Hepatocyte (in vitro differentiated cells): ENCODE measurements at regions not wholly inside any gene's neighbourhood (a gene's known extent, or its start where the extent isn't known, plus 50 kb on each side); places are given as distances from the start of the nearest gene placed in this dataset.
A peak's percentile ranks its signal among the peaks of the same experiment; 100 is the strongest.

Experiments used
- DNase-seq: peaks from one replicate; pipeline ENCODE4 v3.0.0-alpha.2; 2016; ENCODE audit warnings: low spot score
- H2AFZ ChIP-seq: fragments of 200-600 bp; sonication (generic); 2 replicates; pipeline ENCODE4 v1.6.0; 2016; ENCODE audit warnings: antibody characterized with exemption, mild to moderate bottlenecking
- H3K27ac ChIP-seq: fragments of 200-600 bp; sonication (generic); 2 replicates; pipeline ENCODE4 v1.5.1; 2016; ENCODE audit warnings: mild to moderate bottlenecking
- H3K27me3 ChIP-seq: fragments of 200-600 bp; sonication (generic); 2 replicates; pipeline ENCODE4 v1.6.1; 2016
- H3K36me3 ChIP-seq: fragments of 200-600 bp; sonication (generic); replicated peaks from 2 replicates; pipeline ENCODE4 v1.5.1; 2016; ENCODE audit warnings: low read depth; ENCODE audit not compliant: insufficient read depth
- H3K4me1 ChIP-seq: fragments of 200-600 bp; sonication (generic); 2 replicates; pipeline ENCODE4 v1.5.1; 2016; ENCODE audit warnings: mild to moderate bottlenecking, moderate library complexity; ENCODE audit not compliant: insufficient read depth
- H3K4me2 ChIP-seq: fragments of 200-600 bp; sonication (generic); 2 replicates; pipeline ENCODE4 v1.6.0; 2016
- H3K4me3 ChIP-seq: fragments of 200-600 bp; sonication (generic); 2 replicates; pipeline ENCODE4 v1.5.1; 2016; ENCODE audit warnings: mild to moderate bottlenecking
- H3K79me2 ChIP-seq: fragments of 200-600 bp; sonication (generic); 2 replicates; pipeline ENCODE4 v1.6.0; 2017; ENCODE audit warnings: mild to moderate bottlenecking
- H3K9me2 ChIP-seq: fragments of 200-600 bp; sonication (generic); replicated peaks from 2 replicates; pipeline ENCODE4 v1.6.0; 2017; ENCODE audit warnings: mild to moderate bottlenecking; ENCODE audit not compliant: insufficient read depth
- H3K9me3 ChIP-seq: fragments of 200-600 bp; sonication (generic); 2 replicates; pipeline ENCODE4 v1.5.1; 2016; ENCODE audit warnings: low read depth, mild to moderate bottlenecking
- H4K20me1 ChIP-seq: fragments of 200-600 bp; sonication (generic); 2 replicates; pipeline ENCODE4 v1.6.0; 2016; ENCODE audit warnings: mild to moderate bottlenecking; ENCODE audit not compliant: insufficient read depth, poor library complexity, severe bottlenecking
- CTCF ChIP-seq: fragments of 200-600 bp; sonication (generic); IDR thresholded peaks from 2 replicates; pipeline ENCODE4 v1.5.1; 2016; ENCODE audit warnings: antibody characterized with exemption, mild to moderate bottlenecking; ENCODE audit not compliant: poor library complexity
- EZH2 ChIP-seq: fragments of 200-600 bp; sonication (generic); IDR thresholded peaks from 2 replicates; pipeline ENCODE4 v1.6.1; 2016; ENCODE audit warnings: antibody characterized with exemption, mild to moderate bottlenecking, borderline replicate concordance
- EZH2phosphoT487 ChIP-seq: fragments of 200-600 bp; sonication (generic); IDR thresholded peaks from one replicate; pipeline ENCODE4 v1.6.1; 2018; ENCODE audit warnings: antibody characterized with exemption, mild to moderate bottlenecking, low read depth, moderate library complexity; ENCODE audit not compliant: unreplicated experiment, severe bottlenecking
- WGBS: methylation state at CpG from one replicate; pipeline ENCODE4 v1.1.6; 2016; ENCODE audit warnings: low lambda C conversion rate; ENCODE audit errors: missing lambda C conversion rate; 5-methylcytosine and 5-hydroxymethylcytosine counted together

- Histone ChIP-seq H3K9me3 (no peaks in the 10 kb centered on the region), H2AFZ (no peak overlapping the region), H3K9me2 (no peaks in the 10 kb centered on the region), H3K4me3 (no peak overlapping the region), H3K4me2 (no peak overlapping the region), H4K20me1 (no peaks in the 10 kb centered on the region), H3K79me2 (no peaks in the 10 kb centered on the region), H3K27ac (no peak overlapping the region), H3K36me3 (no peaks in the 10 kb centered on the region), H3K4me1 (no peaks in the 10 kb centered on the region), H3K27me3 (no peaks in the 10 kb centered on the region)
- TF ChIP-seq EZH2 = no peak
- no peak for TF ChIP-seq EZH2phosphoT487
- no peak for TF ChIP-seq CTCF
- DNase-seq = no peak
- 94% methylated on average over 2 of the region's 2 CpGs for WGBS
Observed at GRCh38 chr11:23577296-23577695, 717.0 kb upstream of the CCDC179 start.

- Histone ChIP-seq H3K4me2 (no peak overlapping the region), H3K79me2 (no peaks in the 10 kb centered on the region), H3K4me1 (no peaks in the 10 kb centered on the region), H3K27ac (no peak overlapping the region), H3K9me3 (no peaks in the 10 kb centered on the region), H3K4me3 (no peak overlapping the region), H3K27me3 (no peaks in the 10 kb centered on the region), H4K20me1 (no peaks in the 10 kb centered on the region), H3K9me2 (no peaks in the 10 kb centered on the region), H2AFZ (no peak overlapping the region), H3K36me3 (no peaks in the 10 kb centered on the region)
- no peak for TF ChIP-seq CTCF
- no peak for TF ChIP-seq EZH2
- peak; percentile 31 for TF ChIP-seq EZH2phosphoT487
- no peak for DNase-seq
- 84% methylated on average over 2 of the region's 2 CpGs for WGBS
Observed at GRCh38 chr11:23585416-23586104, 725.3 kb upstream of the CCDC179 start.

DNA sequence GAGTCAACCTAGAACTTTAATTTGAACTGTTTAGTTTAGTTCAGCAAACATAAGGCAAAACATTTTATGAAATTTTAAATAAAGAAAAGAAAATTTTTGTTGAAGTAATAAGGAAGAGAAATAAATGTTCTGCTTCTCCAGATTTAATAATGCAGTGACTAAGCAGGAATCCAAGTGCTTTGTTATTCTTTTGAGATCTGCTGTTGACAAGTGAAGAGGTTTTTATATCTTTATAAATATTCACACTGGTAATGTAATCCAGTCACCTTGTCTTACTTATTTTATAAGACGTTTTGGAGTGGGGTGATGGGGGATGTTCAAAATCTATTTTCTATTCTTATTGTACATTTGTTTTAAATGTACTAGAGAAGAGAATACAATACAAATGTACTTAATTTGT, 725.9 kb upstream of the CCDC179 start:
- no peak for DNase-seq
- H3K9me2 ChIP-seq = no peaks in the 10 kb centered on the region
- no peaks in the 10 kb centered on the region for H3K4me1 ChIP-seq
- TF ChIP-seq CTCF = no peak
- TF ChIP-seq EZH2 = no peak
- no peak for TF ChIP-seq EZH2phosphoT487
- H3K4me3 ChIP-seq = no peak overlapping the region
- no peaks in the 10 kb centered on the region for H4K20me1 ChIP-seq
- H3K27ac ChIP-seq = no peak overlapping the region
- H3K9me3 ChIP-seq = no peaks in the 10 kb centered on the region
- no peak overlapping the region for H2AFZ ChIP-seq
- no peaks in the 10 kb centered on the region for H3K27me3 ChIP-seq
- no peaks in the 10 kb centered on the region for H3K36me3 ChIP-seq
- no peak overlapping the region for H3K4me2 ChIP-seq
- H3K79me2 ChIP-seq = no peaks in the 10 kb centered on the region
- 43% methylated on average over 1 of the region's 1 CpG for WGBS
